SH-SY5Y (cell line): ENCODE measurements at regions not wholly inside any gene's neighbourhood (a gene's known extent, or its start where the extent isn't known, plus 50 kb on each side); places are given as distances from the start of the nearest gene placed in this dataset.

ENCODE experiments used
- GATA2 ChIP-seq: IDR thresholded peaks from 2 replicates; pipeline ENCODE4 v1.6.1; 2011; ENCODE audit warnings: mild to moderate bottlenecking, low read depth, low read length
- GATA3 ChIP-seq: IDR thresholded peaks from 2 replicates; pipeline ENCODE4 v1.6.1; 2011; ENCODE audit warnings: low read depth, mild to moderate bottlenecking, low read length, moderate library complexity

- TF ChIP-seq GATA2 (no peak), GATA3 (no peak)
Observed at GRCh38 chr12:46609674-46610073, 216.1 kb downstream of the SLC38A4 start.
